ENCODE measurements at regions not wholly inside any gene's neighbourhood (a gene's known extent, or its start where the extent isn't known, plus 50 kb on each side); places are given as distances from the start of the nearest gene placed in this dataset.

- BruUV-seq (replicated peaks), result no TSS peak
- CTCF ChIA-PET, result no interaction called here
- Mint-ChIP-seq H3K9me3 (ENCODE audit: low read depth, unreplicated experiment) (no peaks in the 10 kb centered on the region), H3K4me1 (ENCODE audit: low read depth, unreplicated experiment) (no peaks in the 10 kb centered on the region), H3K27me3 (ENCODE audit: unreplicated experiment) (no peaks in the 10 kb centered on the region), H3K27ac (ENCODE audit: unreplicated experiment) (no peak overlapping the region), H3K4me3 (ENCODE audit: low read depth, unreplicated experiment) (no peak overlapping the region), H3K36me3 (ENCODE audit: insufficient read depth, unreplicated experiment) (no peaks in the 10 kb centered on the region)
- TF ChIP-seq CTCF (IDR thresholded peaks at IDR 0.05; ENCODE audit: unreplicated experiment), result no peak
- DNase-seq, result no peak
- intact Hi-C loops (cut with micrococcal nuclease; ENCODE audit: unreplicated experiment), result no loop called here
These were observed 206.9 kb downstream of the LMO4 start for GRCh38 chr1:87535551-87535950.

- Mint-ChIP-seq H3K4me3 (ENCODE audit: low read depth, unreplicated experiment) (no peak overlapping the region), H3K9me3 (ENCODE audit: low read depth, unreplicated experiment) (peaks cover under 1% of the 10 kb centered on the region), H3K4me1 (ENCODE audit: low read depth, unreplicated experiment) (no peaks in the 10 kb centered on the region), H3K27ac (ENCODE audit: unreplicated experiment) (no peak overlapping the region), H3K27me3 (ENCODE audit: unreplicated experiment) (no peaks in the 10 kb centered on the region), H3K36me3 (ENCODE audit: insufficient read depth, unreplicated experiment) (no peaks in the 10 kb centered on the region)
- no peak for TF ChIP-seq CTCF (IDR thresholded peaks at IDR 0.05; ENCODE audit: unreplicated experiment)
- no peak for DNase-seq
- no TSS peak for BruUV-seq (replicated peaks)
- intact Hi-C loops (cut with micrococcal nuclease; ENCODE audit: unreplicated experiment), result no loop called here
- CTCF ChIA-PET, result no interaction called here
These were observed 210.5 kb downstream of the LMO4 start for GRCh38 chr1:87539147-87539546.

- Mint-ChIP-seq H3K4me3 (ENCODE audit: low read depth, unreplicated experiment) (no peak overlapping the region), H3K27ac (ENCODE audit: unreplicated experiment) (no peak overlapping the region), H3K36me3 (ENCODE audit: insufficient read depth, unreplicated experiment) (no peaks in the 10 kb centered on the region), H3K4me1 (ENCODE audit: low read depth, unreplicated experiment) (no peaks in the 10 kb centered on the region), H3K27me3 (ENCODE audit: unreplicated experiment) (no peaks in the 10 kb centered on the region), H3K9me3 (ENCODE audit: low read depth, unreplicated experiment) (peaks cover 16% of the 10 kb centered on the region)
- DNase-seq, result no peak
- CTCF ChIA-PET, result no interaction called here
- TF ChIP-seq CTCF (IDR thresholded peaks at IDR 0.05; ENCODE audit: unreplicated experiment), result no peak
- no TSS peak for BruUV-seq (replicated peaks)
- intact Hi-C loops (cut with micrococcal nuclease; ENCODE audit: unreplicated experiment), result no loop called here
These were observed 214.0 kb downstream of the LMO4 start for GRCh38 chr1:87542697-87543096.

- intact Hi-C loops (cut with micrococcal nuclease; ENCODE audit: unreplicated experiment), result no loop called here
- Mint-ChIP-seq H3K4me1 (ENCODE audit: low read depth, unreplicated experiment) (no peaks in the 10 kb centered on the region), H3K36me3 (ENCODE audit: insufficient read depth, unreplicated experiment) (no peaks in the 10 kb centered on the region), H3K4me3 (ENCODE audit: low read depth, unreplicated experiment) (no peak overlapping the region), H3K27ac (ENCODE audit: unreplicated experiment) (no peak overlapping the region), H3K9me3 (ENCODE audit: low read depth, unreplicated experiment) (peaks cover 9% of the 10 kb centered on the region), H3K27me3 (ENCODE audit: unreplicated experiment) (no peaks in the 10 kb centered on the region)
- TF ChIP-seq CTCF (IDR thresholded peaks at IDR 0.05; ENCODE audit: unreplicated experiment), result no peak
- CTCF ChIA-PET, result no interaction called here
- BruUV-seq (replicated peaks), result no TSS peak
- no peak for DNase-seq
These were observed 221.1 kb downstream of the LMO4 start for GRCh38 chr1:87549738-87550137.

- H3K27me3 Mint-ChIP-seq (ENCODE audit: unreplicated experiment), result no peaks in the 10 kb centered on the region
- DNase-seq, result no peak
- no peak overlapping the region for H3K4me3 Mint-ChIP-seq (ENCODE audit: low read depth, unreplicated experiment)
- no peak for TF ChIP-seq CTCF (IDR thresholded peaks at IDR 0.05; ENCODE audit: unreplicated experiment)
- no peaks in the 10 kb centered on the region for H3K9me3 Mint-ChIP-seq (ENCODE audit: low read depth, unreplicated experiment)
- H3K36me3 Mint-ChIP-seq (ENCODE audit: insufficient read depth, unreplicated experiment), result no peaks in the 10 kb centered on the region
- intact Hi-C loops (cut with micrococcal nuclease; ENCODE audit: unreplicated experiment), result no loop called here
- H3K27ac Mint-ChIP-seq (ENCODE audit: unreplicated experiment), result no peak overlapping the region
- no peaks in the 10 kb centered on the region for H3K4me1 Mint-ChIP-seq (ENCODE audit: low read depth, unreplicated experiment)
- CTCF ChIA-PET, result no interaction called here
- no TSS peak for BruUV-seq (replicated peaks)
These were observed 224.8 kb downstream of the LMO4 start for GRCh38 chr1:87553511-87553910.
